ENCODE measurements at regions not wholly inside any gene's neighbourhood (a gene's known extent, or its start where the extent isn't known, plus 50 kb on each side); places are given as distances from the start of the nearest gene placed in this dataset.

- POLR2A ChIA-PET: no interaction called here
- no peak for DNase-seq (ENCODE audit: extremely low spot score)
- no peak for TF ChIP-seq TARDBP (IDR thresholded peaks at IDR 0.05)
- TF ChIP-seq FOXK2 (IDR thresholded peaks at IDR 0.05): no peak
- no peak for TF ChIP-seq SUZ12 (IDR thresholded peaks at IDR 0.05)
- no peak for TF ChIP-seq HDGF (IDR thresholded peaks at IDR 0.05; ENCODE audit: borderline replicate concordance)
- no peak for TF ChIP-seq ZNF384 (IDR thresholded peaks at IDR 0.05)
- no peak for TF ChIP-seq FOXM1 (IDR thresholded peaks at IDR 0.05; ENCODE audit: borderline replicate concordance)
- no peak for TF ChIP-seq BHLHE40 (IDR thresholded peaks at IDR 0.05; ENCODE audit: borderline replicate concordance)
- CTCF ChIA-PET: no interaction called here
These were observed 430.1 kb upstream of the SMIM21 start for GRCh38 chr18:75857558-75857957.

GRCh38 chr18:75854808-75855207 is 427.3 kb upstream of the SMIM21 start:
- POLR2A ChIA-PET: no interaction called here
- TF ChIP-seq PKNOX1 (IDR thresholded peaks at IDR 0.05) (no peak), L3MBTL2 (conservative IDR thresholded peaks at IDR 0.05) (no peak), ARNT (IDR thresholded peaks at IDR 0.05) (no peak), SP1 (IDR thresholded peaks at IDR 0.05) (no peak), CTBP1 (IDR thresholded peaks at IDR 0.05; ENCODE audit: borderline replicate concordance) (no peak), TARDBP (IDR thresholded peaks at IDR 0.05) (no peak), HDGF (IDR thresholded peaks at IDR 0.05; ENCODE audit: borderline replicate concordance) (no peak), SUZ12 (IDR thresholded peaks at IDR 0.05) (no peak), ZNF384 (IDR thresholded peaks at IDR 0.05) (no peak), BHLHE40 (IDR thresholded peaks at IDR 0.05; ENCODE audit: borderline replicate concordance) (no peak), ELF4 (IDR thresholded peaks at IDR 0.05) (no peak), LEF1 (IDR thresholded peaks at IDR 0.05; ENCODE audit: borderline replicate concordance) (no peak), FOXK2 (IDR thresholded peaks at IDR 0.05) (no peak), NFRKB (IDR thresholded peaks at IDR 0.05) (no peak), FOXA1 (IDR thresholded peaks at IDR 0.05) (no peak), FOXM1 (IDR thresholded peaks at IDR 0.05; ENCODE audit: borderline replicate concordance) (no peak)
- CTCF ChIA-PET: interaction anchor here (0.8 kb wide), 1 partner anchor 271 kb away, joined by 3 read pairs; no protein-coding TSS in a partner anchor
- no peak for DNase-seq (ENCODE audit: extremely low spot score)

GRCh38 chr18:75854174-75854573 is 426.7 kb upstream of the SMIM21 start:
- peak; percentile 17 for DNase-seq (ENCODE audit: extremely low spot score)
- ChIA-PET CTCF (interaction anchor here (0.8 kb wide), 1 partner anchor 272 kb away, joined by 3 read pairs; no protein-coding TSS in a partner anchor), POLR2A (no interaction called here)
- TF ChIP-seq BHLHE40 (IDR thresholded peaks at IDR 0.05; ENCODE audit: borderline replicate concordance) (no peak), SP1 (IDR thresholded peaks at IDR 0.05) (no peak), FOXA1 (IDR thresholded peaks at IDR 0.05) (no peak)

- ChIA-PET CTCF (no interaction called here), POLR2A (no interaction called here)
- no peak for DNase-seq (ENCODE audit: extremely low spot score)
- TF ChIP-seq ZNF384 (IDR thresholded peaks at IDR 0.05) (no peak), NFRKB (IDR thresholded peaks at IDR 0.05) (no peak), ARNT (IDR thresholded peaks at IDR 0.05) (no peak), PKNOX1 (IDR thresholded peaks at IDR 0.05) (no peak), L3MBTL2 (conservative IDR thresholded peaks at IDR 0.05) (no peak), CTBP1 (IDR thresholded peaks at IDR 0.05; ENCODE audit: borderline replicate concordance) (no peak), BHLHE40 (IDR thresholded peaks at IDR 0.05; ENCODE audit: borderline replicate concordance) (no peak), HDGF (IDR thresholded peaks at IDR 0.05; ENCODE audit: borderline replicate concordance) (no peak), SUZ12 (IDR thresholded peaks at IDR 0.05) (no peak), LEF1 (IDR thresholded peaks at IDR 0.05; ENCODE audit: borderline replicate concordance) (no peak), FOXK2 (IDR thresholded peaks at IDR 0.05) (no peak), FOXA1 (IDR thresholded peaks at IDR 0.05) (no peak), FOXM1 (IDR thresholded peaks at IDR 0.05; ENCODE audit: borderline replicate concordance) (no peak), SP1 (IDR thresholded peaks at IDR 0.05) (no peak), ELF4 (IDR thresholded peaks at IDR 0.05) (no peak), TARDBP (IDR thresholded peaks at IDR 0.05) (no peak)
These were observed 418.8 kb upstream of the SMIM21 start for GRCh38 chr18:75846321-75846720.

GRCh38 chr18:75845413-75845812 is 417.9 kb upstream of the SMIM21 start:
- POLR2A ChIA-PET: no interaction called here
- TF ChIP-seq ELF4 (IDR thresholded peaks at IDR 0.05) (no peak), FOXM1 (IDR thresholded peaks at IDR 0.05; ENCODE audit: borderline replicate concordance) (no peak), SP1 (IDR thresholded peaks at IDR 0.05) (no peak), PKNOX1 (IDR thresholded peaks at IDR 0.05) (no peak)
- no peak for DNase-seq (ENCODE audit: extremely low spot score)
- CTCF ChIA-PET: no interaction called here

- CTCF ChIA-PET: no interaction called here
- no peak for TF ChIP-seq ZNF384 (IDR thresholded peaks at IDR 0.05)
- no peak for TF ChIP-seq LEF1 (IDR thresholded peaks at IDR 0.05; ENCODE audit: borderline replicate concordance)
- no peak for TF ChIP-seq ELF4 (IDR thresholded peaks at IDR 0.05)
- TF ChIP-seq FOXA1 (IDR thresholded peaks at IDR 0.05): no peak
- TF ChIP-seq CTBP1 (IDR thresholded peaks at IDR 0.05; ENCODE audit: borderline replicate concordance): no peak
- TF ChIP-seq PKNOX1 (IDR thresholded peaks at IDR 0.05): no peak
- no peak for TF ChIP-seq HDGF (IDR thresholded peaks at IDR 0.05; ENCODE audit: borderline replicate concordance)
- TF ChIP-seq BHLHE40 (IDR thresholded peaks at IDR 0.05; ENCODE audit: borderline replicate concordance): no peak
- TF ChIP-seq L3MBTL2 (conservative IDR thresholded peaks at IDR 0.05): no peak
- no peak for TF ChIP-seq NFRKB (IDR thresholded peaks at IDR 0.05)
- no peak for TF ChIP-seq FOXM1 (IDR thresholded peaks at IDR 0.05; ENCODE audit: borderline replicate concordance)
- TF ChIP-seq SUZ12 (IDR thresholded peaks at IDR 0.05): no peak
- TF ChIP-seq ARNT (IDR thresholded peaks at IDR 0.05): no peak
- TF ChIP-seq TARDBP (IDR thresholded peaks at IDR 0.05): no peak
- no peak for TF ChIP-seq SP1 (IDR thresholded peaks at IDR 0.05)
- TF ChIP-seq FOXK2 (IDR thresholded peaks at IDR 0.05): no peak
- POLR2A ChIA-PET: no interaction called here
- no peak for DNase-seq (ENCODE audit: extremely low spot score)
These were observed 416.6 kb upstream of the SMIM21 start for GRCh38 chr18:75844146-75844545.
